Inflammatory macrophage (primary cell): ENCODE measurements at regions not wholly inside any gene's neighbourhood (a gene's known extent, or its start where the extent isn't known, plus 50 kb on each side); places are given as distances from the start of the nearest gene placed in this dataset.
"Not testable (repeated sequence)": the region's sequence is repeated elsewhere in the genome, so short reads cannot be mapped to it uniquely, and the experiment has no call there.

ENCODE experiments used
- DNase-seq, 2 donors: peaks; one replicate each; pipeline ENCODE4 v3.0.0-alpha.2; 2020 to 2022

- DNase-seq, result no peak
Measured at GRCh38 chrX:86887341-86887740, 630.3 kb upstream of the KLHL4 start.

GRCh38 chrX:86910027-86910426, 607.6 kb upstream of the KLHL4 start:
- no peak for DNase-seq

- no peak for DNase-seq
Measured at GRCh38 chrX:86910602-86911311, 606.8 kb upstream of the KLHL4 start.

- no peak for DNase-seq
Measured at GRCh38 chrX:86914569-86914968, 603.0 kb upstream of the KLHL4 start.

GRCh38 chrX:86917959-86918358, 599.6 kb upstream of the KLHL4 start:
- DNase-seq, result no peak

- DNase-seq, result no peak
Measured at GRCh38 chrX:86930419-86930818, 587.2 kb upstream of the KLHL4 start.

GRCh38 chrX:86935988-86936387, 581.6 kb upstream of the KLHL4 start:
- DNase-seq, result no peak

GRCh38 chrX:86946569-86946968, 571.0 kb upstream of the KLHL4 start:
- DNase-seq, result peak in 1 of 2 donors; percentile 1

- DNase-seq, result no peak
Measured at GRCh38 chrX:86964321-86964720, 553.3 kb upstream of the KLHL4 start.

GRCh38 chrX:86981326-86981879, 536.2 kb upstream of the KLHL4 start:
- no peak for DNase-seq

- not testable (repeated sequence) for DNase-seq
Measured at GRCh38 chrX:86987351-86987750, 530.3 kb upstream of the KLHL4 start.

- no peak for DNase-seq
Measured at GRCh38 chrX:87003031-87003430, 514.6 kb upstream of the KLHL4 start.

- DNase-seq, result no peak
Measured at GRCh38 chrX:87005183-87005582, 512.4 kb upstream of the KLHL4 start.

- no peak for DNase-seq
Measured at GRCh38 chrX:87005885-87006284, 511.7 kb upstream of the KLHL4 start.

GRCh38 chrX:87006561-87006960, 511.0 kb upstream of the KLHL4 start:
- DNase-seq, result no peak

GRCh38 chrX:87017210-87017609, 500.4 kb upstream of the KLHL4 start:
- no peak for DNase-seq

- DNase-seq, result not testable (repeated sequence)
Measured at GRCh38 chrX:87033115-87033514, 484.5 kb upstream of the KLHL4 start.

GRCh38 chrX:87045352-87045751, 472.2 kb upstream of the KLHL4 start:
- DNase-seq, result no peak

GRCh38 chrX:87049567-87049966, 468.0 kb upstream of the KLHL4 start:
- no peak for DNase-seq

- DNase-seq, result no peak
Measured at GRCh38 chrX:87063642-87064041, 454.0 kb upstream of the KLHL4 start.

- no peak for DNase-seq
Measured at GRCh38 chrX:87064502-87064901, 453.1 kb upstream of the KLHL4 start.

GRCh38 chrX:87067795-87068369, 449.7 kb upstream of the KLHL4 start:
- DNase-seq, result no peak

- DNase-seq, result no peak
Measured at GRCh38 chrX:87078231-87078630, 439.4 kb upstream of the KLHL4 start.

GRCh38 chrX:87098477-87098876, 419.1 kb upstream of the KLHL4 start:
- DNase-seq, result no peak
